Ishikawa (cell line): ENCODE measurements at regions not wholly inside any gene's neighbourhood (a gene's known extent, or its start where the extent isn't known, plus 50 kb on each side); places are given as distances from the start of the nearest gene placed in this dataset.

Experiments used
- CREB1 ChIP-seq: IDR thresholded peaks from 2 replicates; pipeline ENCODE4 v1.6.1; 2012; ENCODE audit warnings: low read depth
- EGR1 ChIP-seq: IDR thresholded peaks from 2 replicates; pipeline ENCODE4 v1.6.1; 2012
- EP300 ChIP-seq: IDR thresholded peaks from 2 replicates; pipeline ENCODE4 v1.6.1; 2012; ENCODE audit warnings: borderline replicate concordance
- FOXM1 ChIP-seq: IDR thresholded peaks from 2 replicates; pipeline ENCODE4 v1.6.1; 2012; ENCODE audit warnings: low read depth, borderline replicate concordance
- RAD21 ChIP-seq: IDR thresholded peaks from 2 replicates; pipeline ENCODE4 v1.6.1; 2012; ENCODE audit warnings: low read depth
- TAF1 ChIP-seq: IDR thresholded peaks from 2 replicates; pipeline ENCODE4 v1.6.1; 2012; ENCODE audit warnings: low read depth, mild to moderate bottlenecking
- TEAD4 ChIP-seq: IDR thresholded peaks from 2 replicates; pipeline ENCODE4 v1.6.1; 2012
- YY1 ChIP-seq: IDR thresholded peaks from 2 replicates; pipeline ENCODE4 v1.6.1; 2012; ENCODE audit warnings: low read depth
- ZBTB7A ChIP-seq: IDR thresholded peaks from 2 replicates; pipeline ENCODE4 v1.6.1; 2012; ENCODE audit warnings: low read depth
- TF ChIP-seq, protein P1 (sequence below): IDR thresholded peaks from 2 replicates; pipeline ENCODE4 v1.6.1; 2012
- TF ChIP-seq, protein P2 (sequence below): IDR thresholded peaks from 2 replicates; pipeline ENCODE4 v1.6.1; 2012; ENCODE audit warnings: low read depth, mild to moderate bottlenecking
- TF ChIP-seq, protein P3 (sequence below): IDR thresholded peaks from 2 replicates; pipeline ENCODE4 v1.6.1; 2012

DNA sequence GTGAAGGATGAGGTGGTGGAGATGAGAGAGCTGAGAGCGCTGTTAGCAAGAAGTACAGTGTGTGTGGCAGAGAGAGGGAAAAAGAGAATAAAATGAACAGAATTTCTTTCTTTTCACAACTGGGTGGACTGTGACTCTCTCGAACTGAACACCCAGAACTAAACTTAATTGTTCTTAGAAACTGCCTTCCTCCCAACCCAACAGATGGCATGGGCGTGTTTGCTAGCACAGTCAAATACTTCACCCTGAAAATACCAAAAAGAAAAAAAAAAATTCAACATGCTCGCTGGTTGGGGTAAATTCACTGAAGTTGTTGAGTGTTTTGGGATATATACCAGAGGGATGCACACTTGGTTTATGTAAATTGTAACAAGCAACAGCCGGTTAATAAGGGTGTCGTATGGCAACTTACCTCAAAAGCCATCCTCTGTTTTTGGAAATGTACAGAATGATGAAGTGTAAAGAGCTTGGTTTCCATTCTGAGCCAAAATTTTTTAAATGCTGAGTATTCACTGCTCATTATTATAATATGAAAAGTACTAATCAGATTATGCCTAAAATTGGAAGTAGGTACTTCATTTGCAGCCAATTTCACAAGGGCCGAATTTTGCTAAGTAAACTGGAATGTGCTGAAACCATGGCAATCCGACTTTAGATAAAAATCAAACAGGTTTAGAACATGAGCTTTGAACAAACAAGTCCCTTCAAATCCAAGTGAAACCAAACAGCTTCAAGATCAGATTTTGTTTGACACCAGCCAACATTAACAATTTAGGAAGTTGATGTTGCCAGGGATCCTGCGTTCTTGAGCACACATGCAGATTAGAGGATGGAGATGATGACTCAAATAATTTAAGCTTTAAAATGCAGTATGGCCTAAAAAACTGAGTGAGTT is 115.8 kb downstream of the ZIC5 start:
- TF ChIP-seq TAF1 (no peak), EP300 (no peak), EGR1 (no peak), RAD21 (no peak), FOXM1 (no peak), YY1 (no peak), CREB1 (no peak), TEAD4 (no peak), ZBTB7A (no peak)
- TF ChIP-seq, protein P1, sequence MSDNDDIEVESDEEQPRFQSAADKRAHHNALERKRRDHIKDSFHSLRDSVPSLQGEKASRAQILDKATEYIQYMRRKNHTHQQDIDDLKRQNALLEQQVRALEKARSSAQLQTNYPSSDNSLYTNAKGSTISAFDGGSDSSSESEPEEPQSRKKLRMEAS: no peak
- TF ChIP-seq, protein P2, sequence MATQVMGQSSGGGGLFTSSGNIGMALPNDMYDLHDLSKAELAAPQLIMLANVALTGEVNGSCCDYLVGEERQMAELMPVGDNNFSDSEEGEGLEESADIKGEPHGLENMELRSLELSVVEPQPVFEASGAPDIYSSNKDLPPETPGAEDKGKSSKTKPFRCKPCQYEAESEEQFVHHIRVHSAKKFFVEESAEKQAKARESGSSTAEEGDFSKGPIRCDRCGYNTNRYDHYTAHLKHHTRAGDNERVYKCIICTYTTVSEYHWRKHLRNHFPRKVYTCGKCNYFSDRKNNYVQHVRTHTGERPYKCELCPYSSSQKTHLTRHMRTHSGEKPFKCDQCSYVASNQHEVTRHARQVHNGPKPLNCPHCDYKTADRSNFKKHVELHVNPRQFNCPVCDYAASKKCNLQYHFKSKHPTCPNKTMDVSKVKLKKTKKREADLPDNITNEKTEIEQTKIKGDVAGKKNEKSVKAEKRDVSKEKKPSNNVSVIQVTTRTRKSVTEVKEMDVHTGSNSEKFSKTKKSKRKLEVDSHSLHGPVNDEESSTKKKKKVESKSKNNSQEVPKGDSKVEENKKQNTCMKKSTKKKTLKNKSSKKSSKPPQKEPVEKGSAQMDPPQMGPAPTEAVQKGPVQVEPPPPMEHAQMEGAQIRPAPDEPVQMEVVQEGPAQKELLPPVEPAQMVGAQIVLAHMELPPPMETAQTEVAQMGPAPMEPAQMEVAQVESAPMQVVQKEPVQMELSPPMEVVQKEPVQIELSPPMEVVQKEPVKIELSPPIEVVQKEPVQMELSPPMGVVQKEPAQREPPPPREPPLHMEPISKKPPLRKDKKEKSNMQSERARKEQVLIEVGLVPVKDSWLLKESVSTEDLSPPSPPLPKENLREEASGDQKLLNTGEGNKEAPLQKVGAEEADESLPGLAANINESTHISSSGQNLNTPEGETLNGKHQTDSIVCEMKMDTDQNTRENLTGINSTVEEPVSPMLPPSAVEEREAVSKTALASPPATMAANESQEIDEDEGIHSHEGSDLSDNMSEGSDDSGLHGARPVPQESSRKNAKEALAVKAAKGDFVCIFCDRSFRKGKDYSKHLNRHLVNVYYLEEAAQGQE: no peak
- TF ChIP-seq, protein P3, sequence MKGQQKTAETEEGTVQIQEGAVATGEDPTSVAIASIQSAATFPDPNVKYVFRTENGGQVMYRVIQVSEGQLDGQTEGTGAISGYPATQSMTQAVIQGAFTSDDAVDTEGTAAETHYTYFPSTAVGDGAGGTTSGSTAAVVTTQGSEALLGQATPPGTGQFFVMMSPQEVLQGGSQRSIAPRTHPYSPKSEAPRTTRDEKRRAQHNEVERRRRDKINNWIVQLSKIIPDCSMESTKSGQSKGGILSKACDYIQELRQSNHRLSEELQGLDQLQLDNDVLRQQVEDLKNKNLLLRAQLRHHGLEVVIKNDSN: no peak
